HCT116 (cell line): ENCODE measurements at regions not wholly inside any gene's neighbourhood (a gene's known extent, or its start where the extent isn't known, plus 50 kb on each side); places are given as distances from the start of the nearest gene placed in this dataset.

Experiments used
- ATAC-seq: fragments of 200-7000 bp; cut with Tn5 transposase; 2 replicates; pipeline ENCODE4 v1.9.1; 2020; ENCODE audit warnings: mild to moderate bottlenecking, moderate library complexity
- BruUV-seq: library from RNA; stranded (reverse); fragments of 400-500 nt; replicated peaks from 2 replicates; lab custom pipeline; 2021; lab: Mats Ljungman, UMichigan
- CTCF ChIA-PET: fragments of 300-600 bp; sonication (Branson Sonifier 250); formaldehyde crosslinking; loops from one replicate; lab custom pipeline; 2021; ENCODE audit warnings: antibody characterized with exemption; lab: Charles Lee
- POLR2A ChIA-PET: fragments of 300-600, 350-600 bp; sonication (Branson Sonifier 250); formaldehyde crosslinking; loops from one replicate; lab custom pipeline; 2021; ENCODE audit warnings: antibody characterized with exemption; lab: Charles Lee
- RAD21 ChIA-PET, 2 experiments: fragments of 300-600 bp; sonication (Branson Sonifier 250); formaldehyde crosslinking; loops; one replicate each; lab custom pipeline; 2023; ENCODE audit warnings: low total read pairs in 2 of 2; ENCODE audit not compliant: uncharacterized antibody in 2 of 2, unreplicated experiment in 2 of 2, low non-redundant PET in 1 of 2; lab: Charles Lee
- DNase-seq: peaks from one replicate; pipeline ENCODE4 v3.0.0-alpha.2; 2010; ENCODE audit warnings: low read depth, low spot score
- H2AFZ ChIP-seq: fragments of 200-600 bp; shearing (Covaris generic), sonication (generic); 2 replicates; pipeline ENCODE4 v1.6.1; 2017; ENCODE audit warnings: low read depth, mixed run types, mixed read lengths, antibody characterized with exemption, low read length; ENCODE audit not compliant: poor library complexity, severe bottlenecking
- H3K27ac ChIP-seq: 2 replicates; pipeline ENCODE4 v1.5.1; 2012; ENCODE audit warnings: low read depth, low read length
- H3K27me3 ChIP-seq: fragments of 200-600 bp; sonication (generic); 2 replicates; pipeline ENCODE4 v1.6.1; 2016; ENCODE audit warnings: mixed run types, low read length, mixed read lengths; ENCODE audit not compliant: insufficient read depth
- H3K36me3 ChIP-seq, 2 experiments: fragments of 200-500 bp in 1 of 2; fragments of 200-600 bp in 1 of 2; sonication (Bioruptor generic) in 1 of 2; sonication (generic) in 1 of 2; 2 replicates each; pipeline versions ENCODE4 v1.5.1 to v1.6.1; 2014 to 2016; ENCODE audit warnings: low read length in 2 of 2, inconsistent platforms in 1 of 2, mixed read lengths in 1 of 2, mixed run types in 1 of 2; ENCODE audit not compliant: insufficient read depth in 2 of 2, control insufficient read depth in 1 of 2
- H3K4me1 ChIP-seq, 2 experiments: fragments of 200-600 bp in 1 of 2; sonication (generic) in 1 of 2; 2 replicates each; pipeline versions ENCODE4 v1.5.1 to v1.6.1; 2012 to 2017; ENCODE audit warnings: low read length in 2 of 2, inconsistent platforms in 1 of 2, mild to moderate bottlenecking in 1 of 2, mixed read lengths in 1 of 2, mixed run types in 1 of 2, moderate library complexity in 1 of 2; ENCODE audit not compliant: insufficient read depth in 2 of 2, control insufficient read depth in 1 of 2
- H3K4me2 ChIP-seq: fragments of 200-600 bp; sonication (generic); 2 replicates; pipeline ENCODE4 v1.6.1; 2017; ENCODE audit warnings: mixed run types, low read length, mixed read lengths
- H3K4me3 ChIP-seq, 2 experiments: fragments of 200-600 bp in 1 of 2; sonication (generic) in 1 of 2; replicated peaks in 1 of 2; 2 replicates each; pipeline ENCODE4 v1.5.1; 2011 to 2016; ENCODE audit warnings: low read length in 2 of 2, control low read depth in 1 of 2, low read depth in 1 of 2, mild to moderate bottlenecking in 1 of 2, mixed read lengths in 1 of 2, mixed run types in 1 of 2
- H3K79me2 ChIP-seq: fragments of 200-600 bp; sonication (generic); 2 replicates; pipeline ENCODE4 v1.6.1; 2017; ENCODE audit warnings: mild to moderate bottlenecking, mixed run types, low read length, moderate library complexity, mixed read lengths; ENCODE audit not compliant: insufficient read depth
- H3K9ac ChIP-seq: fragments of 200-600 bp; sonication (generic); 2 replicates; pipeline ENCODE4 v1.6.1; 2016; ENCODE audit warnings: low read length, mixed read lengths
- H3K9me2 ChIP-seq: fragments of 200-600 bp; sonication (generic), shearing (Covaris generic); 2 replicates; pipeline ENCODE4 v1.6.1; 2017; ENCODE audit warnings: mixed run types, mild to moderate bottlenecking, moderate library complexity; ENCODE audit not compliant: insufficient read depth
- H3K9me3 ChIP-seq, 2 experiments: fragments of 200-500 bp in 1 of 2; fragments of 200-600 bp in 1 of 2; sonication (Bioruptor generic) in 1 of 2; sonication (generic) in 1 of 2; 2 replicates each; pipeline ENCODE4 v1.6.1; 2014 to 2017; ENCODE audit warnings: low read length in 2 of 2, mixed read lengths in 2 of 2, inconsistent platforms in 1 of 2, low read depth in 1 of 2, mild to moderate bottlenecking in 1 of 2, mixed run types in 1 of 2, moderate library complexity in 1 of 2; ENCODE audit not compliant: control insufficient read depth in 1 of 2, insufficient read depth in 1 of 2
- H4K20me1 ChIP-seq: fragments of 200-600 bp; sonication (generic), shearing (Covaris generic); 2 replicates; pipeline ENCODE4 v1.6.1; 2017; ENCODE audit warnings: mixed run types, mild to moderate bottlenecking, moderate library complexity; ENCODE audit not compliant: insufficient read depth
- CBX3 ChIP-seq: IDR thresholded peaks from 2 replicates; pipeline ENCODE4 v1.6.1; 2012; ENCODE audit warnings: low read depth
- EZH2phosphoT487 ChIP-seq: fragments of 200-600 bp; IDR thresholded peaks from 2 replicates; pipeline ENCODE4 v1.6.1; 2018; ENCODE audit warnings: antibody characterized with exemption, borderline replicate concordance
- FOSL1 ChIP-seq: IDR thresholded peaks from 2 replicates; pipeline ENCODE4 v1.6.1; 2012; ENCODE audit warnings: low read depth
- JUND ChIP-seq: IDR thresholded peaks from 2 replicates; pipeline ENCODE4 v1.6.1; 2012
- POLR2A ChIP-seq: IDR thresholded peaks from 2 replicates; pipeline ENCODE4 v1.7.0; 2011; ENCODE audit warnings: borderline replicate concordance; ENCODE audit not compliant: insufficient read depth, insufficient read length; ENCODE audit errors: extremely low read depth
- POLR2AphosphoS5 ChIP-seq: IDR thresholded peaks from 2 replicates; pipeline ENCODE4 v1.6.1; 2011; ENCODE audit warnings: mild to moderate bottlenecking, low read depth, low read length, moderate library complexity
- SP1 ChIP-seq: IDR thresholded peaks from 2 replicates; pipeline ENCODE4 v1.6.1; 2012; ENCODE audit warnings: low read depth
- SRF ChIP-seq: IDR thresholded peaks from 2 replicates; pipeline ENCODE4 v1.6.1; 2012; ENCODE audit warnings: low read depth
- TCF7L2 ChIP-seq: IDR thresholded peaks from 2 replicates; pipeline ENCODE4 v1.7.0; 2011; ENCODE audit warnings: borderline replicate concordance, inconsistent platforms; ENCODE audit not compliant: insufficient read depth, insufficient read length; ENCODE audit errors: extremely low read depth
- YY1 ChIP-seq: IDR thresholded peaks from 2 replicates; pipeline ENCODE4 v1.6.1; 2011; ENCODE audit warnings: low read length, low read depth, moderate library complexity, mild to moderate bottlenecking; ENCODE audit not compliant: insufficient replicate concordance; ENCODE audit errors: extremely low read depth
- ZNF274 ChIP-seq: fragments of 200-500 bp; sonication (Bioruptor generic); IDR thresholded peaks from 2 replicates; pipeline ENCODE4 v1.6.1; 2014; ENCODE audit warnings: mild to moderate bottlenecking, low read depth, low read length, inconsistent platforms
- intact Hi-C: fragments of 100-400 bp; cut with micrococcal nuclease; formaldehyde crosslinking; loops from 2 replicates; pipeline ENCODE4 v1.10.0; 2022
- TF ChIP-seq, protein P1 (sequence below): IDR thresholded peaks from 2 replicates; pipeline ENCODE4 v1.6.1; 2012; ENCODE audit warnings: low read depth
- TF ChIP-seq, protein P2 (sequence below): IDR thresholded peaks from 2 replicates; pipeline ENCODE4 v1.6.1; 2012
- TF ChIP-seq, protein P3 (sequence below), 3 experiments: fragments of 200-600 bp in 1 of 3; sonication (generic) in 1 of 3; IDR thresholded peaks in 2 of 3; conservative IDR thresholded peaks in 1 of 3; 2 replicates each; pipeline ENCODE4 v1.5.1; 2012 to 2017; ENCODE audit warnings: low read depth in 2 of 3, low read length in 2 of 3, antibody characterized with exemption in 1 of 3, borderline replicate concordance in 1 of 3, control low read depth in 1 of 3, mild to moderate bottlenecking in 1 of 3, mixed read lengths in 1 of 3, mixed run types in 1 of 3, moderate library complexity in 1 of 3; ENCODE audit not compliant: insufficient read depth in 1 of 3
- TF ChIP-seq, protein P4 (sequence below): IDR thresholded peaks from 2 replicates; pipeline ENCODE4 v1.6.1; 2011; ENCODE audit warnings: mild to moderate bottlenecking, low read length, moderate library complexity; ENCODE audit not compliant: insufficient replicate concordance; ENCODE audit errors: extremely low read depth
- TF ChIP-seq, protein P5 (sequence below): IDR thresholded peaks from 2 replicates; pipeline ENCODE4 v1.6.1; 2012

DNA sequence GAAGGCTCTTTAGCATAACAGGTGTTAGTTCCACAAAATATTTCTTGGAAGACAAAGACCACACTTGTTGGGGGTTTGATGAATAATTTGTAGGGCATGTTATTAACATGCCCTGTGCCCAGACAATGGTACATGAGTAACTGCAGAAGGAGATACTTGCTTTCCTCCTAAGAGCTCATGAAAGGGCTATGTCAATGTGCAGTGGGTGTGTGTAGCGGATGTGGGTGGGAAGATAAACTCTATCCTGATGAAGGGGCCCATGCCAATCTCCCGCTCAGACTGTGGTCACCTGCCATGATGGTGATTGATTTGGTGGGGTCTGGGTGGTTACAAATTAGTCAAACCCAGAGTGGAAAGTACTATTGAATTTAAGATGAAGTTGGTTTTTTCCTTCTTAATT lies 69.8 kb upstream of the DNAH14 start:
- Histone ChIP-seq H3K4me2 (no peak overlapping the region), H3K79me2 (no peaks in the 10 kb centered on the region), H3K36me3 (no peaks in the 10 kb centered on the region), H4K20me1 (no peaks in the 10 kb centered on the region), H3K4me3 (no peak overlapping the region)
- CTCF ChIA-PET = no interaction called here
- intact Hi-C loops = no loop called here
- DNase-seq (no peak), ATAC-seq (no peak)
- RAD21 ChIA-PET = no interaction called here
- POLR2A ChIA-PET = no interaction called here
- no peak for TF ChIP-seq JUND
- TF ChIP-seq SP1 = no peak
- no peak for TF ChIP-seq ZNF274
- TF ChIP-seq CBX3 = no peak
- TF ChIP-seq, protein P1, sequence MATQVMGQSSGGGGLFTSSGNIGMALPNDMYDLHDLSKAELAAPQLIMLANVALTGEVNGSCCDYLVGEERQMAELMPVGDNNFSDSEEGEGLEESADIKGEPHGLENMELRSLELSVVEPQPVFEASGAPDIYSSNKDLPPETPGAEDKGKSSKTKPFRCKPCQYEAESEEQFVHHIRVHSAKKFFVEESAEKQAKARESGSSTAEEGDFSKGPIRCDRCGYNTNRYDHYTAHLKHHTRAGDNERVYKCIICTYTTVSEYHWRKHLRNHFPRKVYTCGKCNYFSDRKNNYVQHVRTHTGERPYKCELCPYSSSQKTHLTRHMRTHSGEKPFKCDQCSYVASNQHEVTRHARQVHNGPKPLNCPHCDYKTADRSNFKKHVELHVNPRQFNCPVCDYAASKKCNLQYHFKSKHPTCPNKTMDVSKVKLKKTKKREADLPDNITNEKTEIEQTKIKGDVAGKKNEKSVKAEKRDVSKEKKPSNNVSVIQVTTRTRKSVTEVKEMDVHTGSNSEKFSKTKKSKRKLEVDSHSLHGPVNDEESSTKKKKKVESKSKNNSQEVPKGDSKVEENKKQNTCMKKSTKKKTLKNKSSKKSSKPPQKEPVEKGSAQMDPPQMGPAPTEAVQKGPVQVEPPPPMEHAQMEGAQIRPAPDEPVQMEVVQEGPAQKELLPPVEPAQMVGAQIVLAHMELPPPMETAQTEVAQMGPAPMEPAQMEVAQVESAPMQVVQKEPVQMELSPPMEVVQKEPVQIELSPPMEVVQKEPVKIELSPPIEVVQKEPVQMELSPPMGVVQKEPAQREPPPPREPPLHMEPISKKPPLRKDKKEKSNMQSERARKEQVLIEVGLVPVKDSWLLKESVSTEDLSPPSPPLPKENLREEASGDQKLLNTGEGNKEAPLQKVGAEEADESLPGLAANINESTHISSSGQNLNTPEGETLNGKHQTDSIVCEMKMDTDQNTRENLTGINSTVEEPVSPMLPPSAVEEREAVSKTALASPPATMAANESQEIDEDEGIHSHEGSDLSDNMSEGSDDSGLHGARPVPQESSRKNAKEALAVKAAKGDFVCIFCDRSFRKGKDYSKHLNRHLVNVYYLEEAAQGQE = no peak
- TF ChIP-seq POLR2AphosphoS5 = no peak
- no peak for TF ChIP-seq TCF7L2
- TF ChIP-seq, protein P2, sequence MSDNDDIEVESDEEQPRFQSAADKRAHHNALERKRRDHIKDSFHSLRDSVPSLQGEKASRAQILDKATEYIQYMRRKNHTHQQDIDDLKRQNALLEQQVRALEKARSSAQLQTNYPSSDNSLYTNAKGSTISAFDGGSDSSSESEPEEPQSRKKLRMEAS = no peak
- TF ChIP-seq, protein P3, sequence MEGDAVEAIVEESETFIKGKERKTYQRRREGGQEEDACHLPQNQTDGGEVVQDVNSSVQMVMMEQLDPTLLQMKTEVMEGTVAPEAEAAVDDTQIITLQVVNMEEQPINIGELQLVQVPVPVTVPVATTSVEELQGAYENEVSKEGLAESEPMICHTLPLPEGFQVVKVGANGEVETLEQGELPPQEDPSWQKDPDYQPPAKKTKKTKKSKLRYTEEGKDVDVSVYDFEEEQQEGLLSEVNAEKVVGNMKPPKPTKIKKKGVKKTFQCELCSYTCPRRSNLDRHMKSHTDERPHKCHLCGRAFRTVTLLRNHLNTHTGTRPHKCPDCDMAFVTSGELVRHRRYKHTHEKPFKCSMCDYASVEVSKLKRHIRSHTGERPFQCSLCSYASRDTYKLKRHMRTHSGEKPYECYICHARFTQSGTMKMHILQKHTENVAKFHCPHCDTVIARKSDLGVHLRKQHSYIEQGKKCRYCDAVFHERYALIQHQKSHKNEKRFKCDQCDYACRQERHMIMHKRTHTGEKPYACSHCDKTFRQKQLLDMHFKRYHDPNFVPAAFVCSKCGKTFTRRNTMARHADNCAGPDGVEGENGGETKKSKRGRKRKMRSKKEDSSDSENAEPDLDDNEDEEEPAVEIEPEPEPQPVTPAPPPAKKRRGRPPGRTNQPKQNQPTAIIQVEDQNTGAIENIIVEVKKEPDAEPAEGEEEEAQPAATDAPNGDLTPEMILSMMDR (IDR thresholded peaks at IDR 0.05 in 2 of 3, conservative IDR thresholded peaks at IDR 0.05 in 1 of 3; ENCODE audit: borderline replicate concordance in 1 of 3, insufficient read depth in 1 of 3, low read depth in 2 of 3, low read length in 2 of 3) = no peak
- TF ChIP-seq EZH2phosphoT487 = no peak
- TF ChIP-seq, protein P4, sequence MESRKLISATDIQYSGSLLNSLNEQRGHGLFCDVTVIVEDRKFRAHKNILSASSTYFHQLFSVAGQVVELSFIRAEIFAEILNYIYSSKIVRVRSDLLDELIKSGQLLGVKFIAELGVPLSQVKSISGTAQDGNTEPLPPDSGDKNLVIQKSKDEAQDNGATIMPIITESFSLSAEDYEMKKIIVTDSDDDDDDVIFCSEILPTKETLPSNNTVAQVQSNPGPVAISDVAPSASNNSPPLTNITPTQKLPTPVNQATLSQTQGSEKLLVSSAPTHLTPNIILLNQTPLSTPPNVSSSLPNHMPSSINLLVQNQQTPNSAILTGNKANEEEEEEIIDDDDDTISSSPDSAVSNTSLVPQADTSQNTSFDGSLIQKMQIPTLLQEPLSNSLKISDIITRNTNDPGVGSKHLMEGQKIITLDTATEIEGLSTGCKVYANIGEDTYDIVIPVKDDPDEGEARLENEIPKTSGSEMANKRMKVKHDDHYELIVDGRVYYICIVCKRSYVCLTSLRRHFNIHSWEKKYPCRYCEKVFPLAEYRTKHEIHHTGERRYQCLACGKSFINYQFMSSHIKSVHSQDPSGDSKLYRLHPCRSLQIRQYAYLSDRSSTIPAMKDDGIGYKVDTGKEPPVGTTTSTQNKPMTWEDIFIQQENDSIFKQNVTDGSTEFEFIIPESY = no peak
- TF ChIP-seq POLR2A = no peak
- TF ChIP-seq FOSL1 = no peak
- TF ChIP-seq, protein P5, sequence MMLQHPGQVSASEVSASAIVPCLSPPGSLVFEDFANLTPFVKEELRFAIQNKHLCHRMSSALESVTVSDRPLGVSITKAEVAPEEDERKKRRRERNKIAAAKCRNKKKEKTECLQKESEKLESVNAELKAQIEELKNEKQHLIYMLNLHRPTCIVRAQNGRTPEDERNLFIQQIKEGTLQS = no peak
- TF ChIP-seq SRF = no peak
- TF ChIP-seq YY1 = no peak
- TF ChIP-seq, all 23 proteins: peak for 0
- H2AFZ ChIP-seq = no peak overlapping the region
- H3K27me3 ChIP-seq = 0 out of 2 replicates have a peak, but pooled peaks cover 4% of the 10 kb centered on the region
- no peaks in the 10 kb centered on the region for H3K4me1 ChIP-seq
- no peak overlapping the region for H3K27ac ChIP-seq
- H3K9me3 ChIP-seq = no peaks in the 10 kb centered on the region
- no peak overlapping the region for H3K9ac ChIP-seq
- no peaks in the 10 kb centered on the region for H3K9me2 ChIP-seq
- no TSS peak for BruUV-seq
